HG02981 (cell line): ENCODE measurements at regions not wholly inside any gene's neighbourhood (a gene's known extent, or its start where the extent isn't known, plus 50 kb on each side); places are given as distances from the start of the nearest gene placed in this dataset.

Experiments used
- ATAC-seq: cut with Tn5 transposase; IDR thresholded peaks from one replicate; pipeline ENCODE4 v1.9.1; 2021; ENCODE audit warnings: mild to moderate bottlenecking, moderate library complexity; ENCODE audit not compliant: unreplicated experiment

GRCh38 chr3:74564560-74564959 lies 49.9 kb downstream of the CNTN3 start:
- ATAC-seq = no peak

- no peak for ATAC-seq
Measured at GRCh38 chr3:74562558-74563269, 51.7 kb downstream of the CNTN3 start.

GRCh38 chr3:74561881-74562280 lies 52.6 kb downstream of the CNTN3 start:
- no peak for ATAC-seq

GRCh38 chr3:74559261-74559660 lies 55.2 kb downstream of the CNTN3 start:
- ATAC-seq = no peak

GRCh38 chr3:74550686-74551085 lies 63.8 kb downstream of the CNTN3 start:
- ATAC-seq = no peak

- ATAC-seq = no peak
Measured at GRCh38 chr3:74546426-74546825, 68.0 kb downstream of the CNTN3 start.

GRCh38 chr3:74542441-74542840 lies 72.0 kb downstream of the CNTN3 start:
- ATAC-seq = no peak

- no peak for ATAC-seq
Measured at GRCh38 chr3:74539876-74540275, 74.6 kb downstream of the CNTN3 start.

- ATAC-seq = no peak
Measured at GRCh38 chr3:74538669-74539068, 75.8 kb downstream of the CNTN3 start.

GRCh38 chr3:74537857-74538256 lies 76.6 kb downstream of the CNTN3 start:
- ATAC-seq = no peak

- ATAC-seq = no peak
Measured at GRCh38 chr3:74537164-74537563, 77.3 kb downstream of the CNTN3 start.

- ATAC-seq = no peak
Measured at GRCh38 chr3:74535281-74535680, 79.2 kb downstream of the CNTN3 start.

- no peak for ATAC-seq
Measured at GRCh38 chr3:74534611-74535010, 79.8 kb downstream of the CNTN3 start.

GRCh38 chr3:74532446-74532845 lies 82.0 kb downstream of the CNTN3 start:
- no peak for ATAC-seq

GRCh38 chr3:74531491-74531890 lies 83.0 kb downstream of the CNTN3 start:
- ATAC-seq = no peak

- ATAC-seq = no peak
Measured at GRCh38 chr3:74529145-74529544, 85.3 kb downstream of the CNTN3 start.

GRCh38 chr3:74527566-74527965 lies 86.9 kb downstream of the CNTN3 start:
- no peak for ATAC-seq

GRCh38 chr3:74523811-74524210 lies 90.6 kb downstream of the CNTN3 start:
- ATAC-seq = no peak

GRCh38 chr3:74520895-74521294 lies 93.6 kb downstream of the CNTN3 start:
- ATAC-seq = no peak

- ATAC-seq = no peak
Measured at GRCh38 chr3:74518610-74519009, 95.8 kb downstream of the CNTN3 start.

GRCh38 chr3:74516019-74516418 lies 98.4 kb downstream of the CNTN3 start:
- ATAC-seq = no peak

- ATAC-seq = no peak
Measured at GRCh38 chr3:74515451-74515850, 99.0 kb downstream of the CNTN3 start.

GRCh38 chr3:74511078-74511477 lies 103.4 kb downstream of the CNTN3 start:
- ATAC-seq = no peak
